ENCODE measurements at regions not wholly inside any gene's neighbourhood (a gene's known extent, or its start where the extent isn't known, plus 50 kb on each side); places are given as distances from the start of the nearest gene placed in this dataset.

- no peak for TF ChIP-seq POLR2AphosphoS5 (IDR thresholded peaks at IDR 0.05; ENCODE audit: low read depth, low read length)
- TF ChIP-seq REST (IDR thresholded peaks at IDR 0.05; ENCODE audit: insufficient read depth in 1 of 2, low read depth in 2 of 2, low read length in 2 of 2), result no peak
- TF ChIP-seq TAF1 (IDR thresholded peaks at IDR 0.05; ENCODE audit: borderline replicate concordance, insufficient read depth, low read length), result no peak
- TF ChIP-seq SIN3A (IDR thresholded peaks at IDR 0.05; ENCODE audit: borderline replicate concordance, insufficient read depth, low read length), result no peak
These were observed 357.0 kb upstream of the SEMA6D start for GRCh38 chr15:47360305-47360704.
